ENCODE measurements at regions not wholly inside any gene's neighbourhood (a gene's known extent, or its start where the extent isn't known, plus 50 kb on each side); places are given as distances from the start of the nearest gene placed in this dataset.
A peak's percentile ranks its signal among the peaks of the same experiment; 100 is the strongest.
"Not testable (repeated sequence)": the region's sequence is repeated elsewhere in the genome, so short reads cannot be mapped to it uniquely, and the experiment has no call there.

- Histone ChIP-seq H3K4me3 (ENCODE audit: insufficient read length, low read depth) (no peak overlapping the region), H3K27me3 (ENCODE audit: insufficient read depth, insufficient read length) (no peaks in the 10 kb centered on the region), H3K9me3 (ENCODE audit: insufficient read depth, low read length) (no peaks in the 10 kb centered on the region), H3K4me1 (ENCODE audit: insufficient read depth, insufficient read length) (no peaks in the 10 kb centered on the region), H3K36me3 (ENCODE audit: insufficient read depth, insufficient read length, low read length) (no peaks in the 10 kb centered on the region), H3K9ac (ENCODE audit: insufficient read length, low read depth) (no peak overlapping the region)
- no peak for TF ChIP-seq ZNF274 (IDR thresholded peaks at IDR 0.05; ENCODE audit: low read depth, low read length)
- TF ChIP-seq SUZ12 (IDR thresholded peaks at IDR 0.05; ENCODE audit: extremely low read depth, insufficient read depth, insufficient read length) = no peak
- no peak for TF ChIP-seq YY1 (IDR thresholded peaks at IDR 0.05; ENCODE audit: insufficient read depth, insufficient read length)
- no peak for DNase-seq (ENCODE audit: low read depth, low spot score)
These were observed 736.6 kb downstream of the EPHA7 start for GRCh38 chr6:92682516-92683398.

DNA sequence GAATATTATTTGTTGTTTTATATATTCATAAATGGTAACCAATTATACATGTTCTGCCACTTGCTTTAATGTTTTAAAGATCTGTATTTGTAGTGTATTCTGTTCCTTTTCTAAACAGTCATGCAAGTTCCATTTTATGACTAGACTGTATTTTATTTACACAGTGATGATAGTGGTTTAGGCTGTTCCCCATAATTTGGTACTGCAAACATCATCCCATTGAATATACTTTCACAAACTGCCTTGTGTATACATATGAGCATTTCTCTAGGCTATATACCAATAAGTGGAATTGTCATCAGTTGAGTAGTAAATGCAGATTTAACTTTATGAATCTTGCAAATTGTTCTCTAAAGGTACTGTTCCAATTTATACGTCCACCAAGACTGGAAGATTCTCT is 738.0 kb downstream of the EPHA7 start:
- TF ChIP-seq YY1 (IDR thresholded peaks at IDR 0.05; ENCODE audit: insufficient read depth, insufficient read length) = no peak
- TF ChIP-seq SUZ12 (IDR thresholded peaks at IDR 0.05; ENCODE audit: extremely low read depth, insufficient read depth, insufficient read length) = no peak
- TF ChIP-seq ZNF274 (IDR thresholded peaks at IDR 0.05; ENCODE audit: low read depth, low read length) = no peak
- H3K4me3 ChIP-seq (ENCODE audit: insufficient read length, low read depth) = no peak overlapping the region
- H3K27me3 ChIP-seq (ENCODE audit: insufficient read depth, insufficient read length) = no peaks in the 10 kb centered on the region
- H3K9ac ChIP-seq (ENCODE audit: insufficient read length, low read depth) = no peak overlapping the region
- H3K36me3 ChIP-seq (ENCODE audit: insufficient read depth, insufficient read length, low read length) = no peaks in the 10 kb centered on the region
- no peaks in the 10 kb centered on the region for H3K4me1 ChIP-seq (ENCODE audit: insufficient read depth, insufficient read length)
- H3K9me3 ChIP-seq (ENCODE audit: insufficient read depth, low read length) = no peaks in the 10 kb centered on the region
- no peak for DNase-seq (ENCODE audit: low read depth, low spot score)

GRCh38 chr6:92671462-92671861 is 747.9 kb downstream of the EPHA7 start:
- H3K36me3 ChIP-seq (ENCODE audit: insufficient read depth, insufficient read length, low read length); H3K4me3 ChIP-seq (ENCODE audit: insufficient read length, low read depth); H3K27me3 ChIP-seq (ENCODE audit: insufficient read depth, insufficient read length); H3K9me3 ChIP-seq (ENCODE audit: insufficient read depth, low read length); H3K9ac ChIP-seq (ENCODE audit: insufficient read length, low read depth); DNase-seq (ENCODE audit: low read depth, low spot score); H3K4me1 ChIP-seq (ENCODE audit: insufficient read depth, insufficient read length): not testable (repeated sequence)

GRCh38 chr6:92667843-92668242 is 751.5 kb downstream of the EPHA7 start:
- Histone ChIP-seq H3K36me3 (ENCODE audit: insufficient read depth, insufficient read length, low read length) (no peaks in the 10 kb centered on the region), H3K9me3 (ENCODE audit: insufficient read depth, low read length) (no peaks in the 10 kb centered on the region), H3K4me3 (ENCODE audit: insufficient read length, low read depth) (no peak overlapping the region), H3K4me1 (ENCODE audit: insufficient read depth, insufficient read length) (no peaks in the 10 kb centered on the region), H3K9ac (ENCODE audit: insufficient read length, low read depth) (no peak overlapping the region), H3K27me3 (ENCODE audit: insufficient read depth, insufficient read length) (no peaks in the 10 kb centered on the region)
- TF ChIP-seq SUZ12 (IDR thresholded peaks at IDR 0.05; ENCODE audit: extremely low read depth, insufficient read depth, insufficient read length) (no peak), ZNF274 (IDR thresholded peaks at IDR 0.05; ENCODE audit: low read depth, low read length) (no peak), YY1 (IDR thresholded peaks at IDR 0.05; ENCODE audit: insufficient read depth, insufficient read length) (no peak)
- no peak for DNase-seq (ENCODE audit: low read depth, low spot score)

GRCh38 chr6:92648364-92649086 is 770.8 kb downstream of the EPHA7 start:
- TF ChIP-seq YY1 (IDR thresholded peaks at IDR 0.05; ENCODE audit: insufficient read depth, insufficient read length) (no peak), SUZ12 (IDR thresholded peaks at IDR 0.05; ENCODE audit: extremely low read depth, insufficient read depth, insufficient read length) (no peak), ZNF274 (IDR thresholded peaks at IDR 0.05; ENCODE audit: low read depth, low read length) (no peak)
- Histone ChIP-seq H3K4me1 (ENCODE audit: insufficient read depth, insufficient read length) (no peaks in the 10 kb centered on the region), H3K9me3 (ENCODE audit: insufficient read depth, low read length) (no peaks in the 10 kb centered on the region), H3K27me3 (ENCODE audit: insufficient read depth, insufficient read length) (no peaks in the 10 kb centered on the region), H3K36me3 (ENCODE audit: insufficient read depth, insufficient read length, low read length) (no peaks in the 10 kb centered on the region), H3K9ac (ENCODE audit: insufficient read length, low read depth) (no peak overlapping the region), H3K4me3 (ENCODE audit: insufficient read length, low read depth) (no peak overlapping the region)
- no peak for DNase-seq (ENCODE audit: low read depth, low spot score)

DNA sequence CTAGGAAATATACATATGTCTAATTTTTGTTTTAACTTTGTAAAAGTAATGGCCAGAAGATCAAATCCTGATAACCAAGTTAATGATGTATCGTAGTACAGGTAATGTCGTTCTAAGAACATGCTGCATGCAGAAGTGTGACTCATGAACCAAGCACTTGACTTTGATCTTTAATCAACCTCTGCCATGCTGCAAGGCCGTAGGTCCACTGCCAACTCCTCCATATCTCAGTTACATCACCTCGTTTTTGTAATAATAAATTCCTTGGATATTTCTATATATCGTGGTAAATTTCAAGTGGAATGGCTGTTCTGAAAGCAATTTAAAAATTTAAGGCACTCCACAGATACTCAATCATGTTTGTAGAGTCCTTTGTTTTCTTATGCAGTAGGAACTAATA is 771.7 kb downstream of the EPHA7 start:
- TF ChIP-seq SUZ12 (IDR thresholded peaks at IDR 0.05; ENCODE audit: extremely low read depth, insufficient read depth, insufficient read length) (no peak), YY1 (IDR thresholded peaks at IDR 0.05; ENCODE audit: insufficient read depth, insufficient read length) (no peak), ZNF274 (IDR thresholded peaks at IDR 0.05; ENCODE audit: low read depth, low read length) (no peak)
- no peaks in the 10 kb centered on the region for H3K27me3 ChIP-seq (ENCODE audit: insufficient read depth, insufficient read length)
- H3K9me3 ChIP-seq (ENCODE audit: insufficient read depth, low read length) = no peaks in the 10 kb centered on the region
- H3K9ac ChIP-seq (ENCODE audit: insufficient read length, low read depth) = no peak overlapping the region
- no peak for DNase-seq (ENCODE audit: low read depth, low spot score)
- no peaks in the 10 kb centered on the region for H3K4me1 ChIP-seq (ENCODE audit: insufficient read depth, insufficient read length)
- H3K4me3 ChIP-seq (ENCODE audit: insufficient read length, low read depth) = no peak overlapping the region
- no peaks in the 10 kb centered on the region for H3K36me3 ChIP-seq (ENCODE audit: insufficient read depth, insufficient read length, low read length)

DNA sequence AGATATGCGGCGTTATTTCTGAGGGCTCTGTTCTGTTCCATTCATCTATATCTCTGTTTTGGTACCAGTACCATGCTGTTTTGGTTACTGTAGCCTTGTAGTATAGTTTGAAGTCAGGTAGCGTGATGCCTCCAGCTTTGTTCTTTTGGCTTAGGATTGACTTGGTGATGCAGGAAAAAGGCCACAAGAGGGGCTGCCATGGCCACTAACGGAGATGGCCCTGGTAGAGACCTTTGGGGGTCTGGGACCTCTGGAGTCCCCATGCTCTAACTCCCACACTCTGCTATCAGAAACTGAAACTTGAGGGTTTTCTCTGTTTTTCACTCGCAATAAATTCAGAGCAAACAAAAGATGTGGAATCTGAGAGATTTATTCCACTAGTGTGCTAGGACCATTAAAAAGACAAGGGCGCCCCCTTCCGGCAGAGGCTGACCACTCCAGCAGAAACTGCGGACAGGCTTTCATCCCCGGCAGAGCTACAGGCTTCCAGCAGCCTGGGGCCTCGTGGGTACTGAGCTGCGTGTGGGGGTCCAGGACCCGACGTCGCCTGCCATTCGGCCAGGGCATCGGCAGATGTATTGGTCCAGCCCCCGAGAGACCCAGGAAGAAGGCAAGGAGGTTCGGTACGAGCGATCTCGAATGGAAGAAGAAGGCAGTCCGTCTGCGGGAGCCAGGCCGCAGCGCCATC is 775.1 kb downstream of the EPHA7 start:
- H3K27me3 ChIP-seq (ENCODE audit: insufficient read depth, insufficient read length); H3K9ac ChIP-seq (ENCODE audit: insufficient read length, low read depth); H3K9me3 ChIP-seq (ENCODE audit: insufficient read depth, low read length); H3K36me3 ChIP-seq (ENCODE audit: insufficient read depth, insufficient read length, low read length); H3K4me1 ChIP-seq (ENCODE audit: insufficient read depth, insufficient read length); H3K4me3 ChIP-seq (ENCODE audit: insufficient read length, low read depth): not testable (repeated sequence)
- DNase-seq (ENCODE audit: low read depth, low spot score) = peak; percentile 23
